GM06990 (cell line): ENCODE measurements at regions not wholly inside any gene's neighbourhood (a gene's known extent, or its start where the extent isn't known, plus 50 kb on each side); places are given as distances from the start of the nearest gene placed in this dataset.

Source experiments
- DNase-seq: peaks from one replicate; pipeline ENCODE4 v3.0.0-alpha.2; 2011; ENCODE audit not compliant: insufficient read length; ENCODE audit errors: extremely low read depth
- H3K27me3 ChIP-seq: replicated peaks from 2 replicates; pipeline ENCODE4 v1.6.0; 2011; ENCODE audit warnings: low read length; ENCODE audit not compliant: control insufficient read depth, insufficient read depth
- H3K36me3 ChIP-seq: 2 replicates; pipeline ENCODE4 v1.5.1; 2011; ENCODE audit warnings: low read length; ENCODE audit not compliant: control insufficient read depth, insufficient read depth
- H3K4me3 ChIP-seq: replicated peaks from 2 replicates; pipeline ENCODE4 v1.5.1; 2011; ENCODE audit warnings: low read depth, mild to moderate bottlenecking, control low read depth, low read length
- CTCF ChIP-seq: IDR thresholded peaks from 2 replicates; pipeline ENCODE4 v1.5.1; 2011; ENCODE audit warnings: low read length, control low read depth, mild to moderate bottlenecking, inconsistent platforms; ENCODE audit not compliant: insufficient read depth, poor library complexity, severe bottlenecking

DNA sequence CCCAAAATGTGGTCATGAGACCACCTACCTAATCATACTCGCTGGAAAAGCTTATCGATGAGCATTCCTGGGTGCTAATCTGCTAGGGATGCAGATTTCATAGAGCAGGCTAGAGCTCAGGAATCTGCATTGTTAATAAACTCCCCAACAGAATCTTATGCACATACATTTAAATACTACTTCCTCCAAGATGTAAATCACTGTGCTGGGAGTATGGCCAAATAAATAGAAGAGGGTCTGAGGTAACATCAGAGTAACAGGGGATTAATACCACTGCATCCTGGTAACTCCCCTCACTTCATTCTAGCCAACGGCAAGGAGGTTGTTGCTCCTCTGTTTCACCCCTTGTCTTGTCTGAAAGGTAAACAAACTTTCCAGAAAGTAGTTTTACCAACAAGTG lies 118.3 kb upstream of the SEMA6D start:
- TF ChIP-seq CTCF, result no peak
- no peak for DNase-seq
- no peaks in the 10 kb centered on the region for H3K36me3 ChIP-seq
- no peaks in the 10 kb centered on the region for H3K27me3 ChIP-seq
- no peak overlapping the region for H3K4me3 ChIP-seq

DNA sequence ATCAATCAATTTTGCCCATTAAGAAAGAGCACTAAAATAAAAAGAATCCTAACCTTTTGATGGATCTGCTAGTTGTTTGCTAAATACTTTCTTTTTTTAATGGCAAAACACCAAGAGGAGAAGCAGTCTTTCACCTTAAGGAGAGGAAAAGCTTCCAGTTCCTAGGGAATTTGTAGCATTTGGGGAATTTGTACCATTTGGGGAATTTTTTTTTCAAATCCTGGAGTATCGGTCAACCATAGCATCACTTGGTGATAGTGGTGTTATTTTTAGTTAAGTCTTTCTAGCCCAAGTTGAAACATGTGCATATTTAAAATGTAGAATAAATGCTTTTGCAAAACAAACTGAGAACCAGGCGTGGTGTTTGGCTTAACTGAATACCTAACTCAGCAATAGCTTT lies 117.5 kb upstream of the SEMA6D start:
- Histone ChIP-seq H3K36me3 (no peaks in the 10 kb centered on the region), H3K4me3 (no peak overlapping the region), H3K27me3 (no peaks in the 10 kb centered on the region)
- no peak for TF ChIP-seq CTCF
- no peak for DNase-seq

DNA sequence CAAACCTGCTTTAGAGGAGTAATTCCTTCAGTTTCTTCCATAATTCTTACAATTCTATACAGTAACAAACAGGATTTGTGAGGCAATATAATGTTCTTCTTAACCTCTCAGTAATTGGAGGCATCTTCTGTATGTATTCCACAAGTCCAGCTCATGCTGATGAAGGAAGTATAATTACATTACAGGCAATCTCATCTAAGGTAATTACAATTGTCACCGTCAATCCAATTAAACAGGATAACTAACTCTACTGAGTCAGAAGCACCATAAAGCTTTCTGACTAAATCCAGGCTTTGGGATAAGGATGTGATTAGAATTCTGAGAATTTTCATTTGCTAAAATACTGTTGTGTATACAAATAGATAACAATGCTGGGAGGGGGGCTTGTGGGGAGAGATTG lies 115.2 kb upstream of the SEMA6D start:
- no peak for DNase-seq
- TF ChIP-seq CTCF, result no peak
- Histone ChIP-seq H3K36me3 (no peaks in the 10 kb centered on the region), H3K27me3 (no peaks in the 10 kb centered on the region), H3K4me3 (no peak overlapping the region)

- Histone ChIP-seq H3K36me3 (no peaks in the 10 kb centered on the region), H3K4me3 (no peak overlapping the region), H3K27me3 (no peaks in the 10 kb centered on the region)
- DNase-seq, result no peak
- no peak for TF ChIP-seq CTCF
These were observed 114.3 kb upstream of the SEMA6D start for GRCh38 chr15:47603026-47603425.

- DNase-seq, result no peak
- no peak overlapping the region for H3K4me3 ChIP-seq
- H3K36me3 ChIP-seq, result no peaks in the 10 kb centered on the region
- no peaks in the 10 kb centered on the region for H3K27me3 ChIP-seq
- no peak for TF ChIP-seq CTCF
These were observed 109.6 kb upstream of the SEMA6D start for GRCh38 chr15:47607695-47608094.

DNA sequence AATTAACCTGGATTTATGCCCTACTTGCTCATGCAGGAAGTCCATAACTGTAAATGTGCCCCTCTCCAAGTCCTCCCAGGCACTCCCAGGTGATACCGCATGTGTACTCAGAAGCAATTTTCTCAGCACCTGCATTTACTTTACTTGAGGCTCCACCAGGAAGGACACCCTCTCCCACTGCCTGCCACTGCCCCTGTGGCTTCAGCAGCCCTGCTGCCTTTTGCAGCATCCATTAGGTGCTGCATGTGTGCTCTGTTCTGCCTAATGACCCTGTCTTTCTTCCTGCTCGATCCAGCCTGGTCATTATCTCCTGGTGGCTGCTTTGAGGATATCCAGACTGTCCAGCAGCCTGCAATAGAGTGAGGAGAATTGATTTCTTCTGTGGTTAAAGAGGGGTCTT lies 107.6 kb upstream of the SEMA6D start:
- H3K27me3 ChIP-seq, result no peaks in the 10 kb centered on the region
- no peak for TF ChIP-seq CTCF
- H3K36me3 ChIP-seq, result no peaks in the 10 kb centered on the region
- no peak overlapping the region for H3K4me3 ChIP-seq
- no peak for DNase-seq
